ENCODE measurements at regions not wholly inside any gene's neighbourhood (a gene's known extent, or its start where the extent isn't known, plus 50 kb on each side); places are given as distances from the start of the nearest gene placed in this dataset.

GRCh38 chr2:43133708-43134570 lies 92.5 kb downstream of the ZFP36L2 start:
- Histone ChIP-seq H3K4me3 (no peak overlapping the region), H3K9me3 (no peaks in the 10 kb centered on the region), H3K27me3 (no peaks in the 10 kb centered on the region), H3K4me1 (no peaks in the 10 kb centered on the region), H3K36me3 (no peaks in the 10 kb centered on the region), H3K27ac (peak overlapping the region in 1 of 2 donors; percentile 21)
- DNase-seq, result no peak
- TF ChIP-seq CTCF (IDR thresholded peaks at IDR 0.05) (no peak), POLR2A (IDR thresholded peaks at IDR 0.05) (no peak)
- intact Hi-C loops (cut with DNase I; ENCODE audit: low total_unique reads), result no loop called here

- Histone ChIP-seq H3K4me1 (no peaks in the 10 kb centered on the region), H3K4me3 (no peak overlapping the region), H3K27ac (peak overlapping the region in 1 of 2 donors; percentile 21), H3K36me3 (no peaks in the 10 kb centered on the region), H3K9me3 (no peaks in the 10 kb centered on the region), H3K27me3 (no peaks in the 10 kb centered on the region)
- no peak for DNase-seq
- TF ChIP-seq POLR2A (IDR thresholded peaks at IDR 0.05) (no peak), CTCF (IDR thresholded peaks at IDR 0.05) (no peak)
- intact Hi-C loops (cut with DNase I; ENCODE audit: low total_unique reads), result no loop called here
These were observed 93.1 kb downstream of the ZFP36L2 start for GRCh38 chr2:43133336-43133707.

- no peaks in the 10 kb centered on the region for H3K36me3 ChIP-seq
- no peak overlapping the region for H3K4me3 ChIP-seq
- intact Hi-C loops (cut with DNase I; ENCODE audit: low total_unique reads), result no loop called here
- no peak for TF ChIP-seq CTCF (IDR thresholded peaks at IDR 0.05)
- no peaks in the 10 kb centered on the region for H3K27me3 ChIP-seq
- no peaks in the 10 kb centered on the region for H3K4me1 ChIP-seq
- no peaks in the 10 kb centered on the region for H3K9me3 ChIP-seq
- no peak overlapping the region for H3K27ac ChIP-seq
- DNase-seq, result no peak
These were observed 93.6 kb downstream of the ZFP36L2 start for GRCh38 chr2:43132683-43133301.

- no peak for DNase-seq
- no peaks in the 10 kb centered on the region for H3K36me3 ChIP-seq
- H3K9me3 ChIP-seq, result no peaks in the 10 kb centered on the region
- TF ChIP-seq POLR2A (IDR thresholded peaks at IDR 0.05) (no peak), CTCF (IDR thresholded peaks at IDR 0.05) (no peak)
- no peaks in the 10 kb centered on the region for H3K27me3 ChIP-seq
- H3K4me3 ChIP-seq, result no peak overlapping the region
- intact Hi-C loops (cut with DNase I; ENCODE audit: low total_unique reads), result no loop called here
- H3K27ac ChIP-seq, result peak overlapping the region in 1 of 2 donors; percentile 39
- no peaks in the 10 kb centered on the region for H3K4me1 ChIP-seq
These were observed 94.3 kb downstream of the ZFP36L2 start for GRCh38 chr2:43131890-43132682.
